GM18505 (cell line): ENCODE measurements at regions not wholly inside any gene's neighbourhood (a gene's known extent, or its start where the extent isn't known, plus 50 kb on each side); places are given as distances from the start of the nearest gene placed in this dataset.
A peak's percentile ranks its signal among the peaks of the same experiment; 100 is the strongest.

Experiments used
- ATAC-seq: cut with Tn5 transposase; IDR thresholded peaks from one replicate; pipeline ENCODE4 v1.9.1; 2021; ENCODE audit not compliant: unreplicated experiment
- POLR2A ChIP-seq: IDR thresholded peaks from 4 replicates; pipeline ENCODE4 v1.6.1; 2011; ENCODE audit warnings: borderline replicate concordance; ENCODE audit not compliant: insufficient read depth, insufficient read length; ENCODE audit errors: extremely low read depth

DNA sequence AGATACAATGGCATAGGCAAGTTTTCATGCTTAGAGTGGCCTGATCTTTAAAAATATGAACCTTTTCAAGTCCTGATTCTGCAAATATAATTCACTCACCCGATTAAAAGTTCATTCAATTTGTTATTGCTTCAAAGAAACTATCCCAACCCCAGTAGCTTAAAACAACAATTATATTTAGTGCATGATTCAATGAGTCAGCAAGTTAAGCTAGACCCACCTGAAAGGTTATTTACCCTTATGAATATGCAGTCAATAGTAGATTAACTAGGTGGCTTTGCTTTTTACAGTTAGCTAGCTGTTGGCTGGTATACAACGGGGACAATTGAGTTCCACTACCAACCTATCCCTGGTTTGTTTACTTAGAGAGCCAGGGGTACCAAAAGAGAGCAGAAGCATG lies 95.6 kb upstream of the ANKEF1 start:
- no peak for ATAC-seq
- no peak for TF ChIP-seq POLR2A

DNA sequence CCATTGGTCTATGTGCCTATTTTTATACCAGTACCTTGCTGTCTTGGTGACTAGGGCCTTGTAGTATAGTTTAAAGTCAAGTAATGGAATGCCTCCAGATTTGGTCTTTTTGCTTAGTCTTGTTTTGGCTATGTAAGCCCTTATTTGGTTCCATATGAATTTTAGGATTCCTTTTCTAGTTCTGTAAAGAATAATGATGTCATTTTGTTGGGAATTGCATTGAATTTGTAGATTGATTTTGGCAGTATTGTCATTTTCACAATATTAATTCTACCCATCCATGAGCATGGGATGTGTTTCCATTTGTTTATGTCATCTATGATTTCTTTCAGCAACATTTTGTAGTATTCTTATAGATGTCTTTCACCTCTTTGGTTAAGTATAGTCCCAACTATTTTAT lies 96.4 kb upstream of the PAK5 start:
- no peak for TF ChIP-seq POLR2A
- no peak for ATAC-seq

DNA sequence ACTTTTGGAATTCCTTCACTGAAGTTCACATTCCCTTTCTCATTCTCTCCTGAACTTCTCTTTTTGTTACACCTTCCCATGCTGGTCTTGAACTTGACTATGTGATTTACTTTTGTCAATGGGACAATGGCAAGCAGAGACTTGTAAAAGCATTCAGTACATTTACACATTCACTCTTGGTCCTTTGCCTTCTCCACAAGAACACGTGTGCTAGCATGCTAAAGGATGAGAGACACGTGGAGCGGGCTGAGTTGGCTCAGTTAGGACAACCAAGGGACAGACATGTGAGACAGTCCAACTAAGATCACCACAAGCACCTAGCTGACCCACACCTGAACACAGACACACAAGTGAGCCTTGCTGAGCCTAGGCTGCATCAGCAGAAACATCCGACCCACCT lies 91.3 kb upstream of the PAK5 start:
- TF ChIP-seq POLR2A, result no peak
- no peak for ATAC-seq

DNA sequence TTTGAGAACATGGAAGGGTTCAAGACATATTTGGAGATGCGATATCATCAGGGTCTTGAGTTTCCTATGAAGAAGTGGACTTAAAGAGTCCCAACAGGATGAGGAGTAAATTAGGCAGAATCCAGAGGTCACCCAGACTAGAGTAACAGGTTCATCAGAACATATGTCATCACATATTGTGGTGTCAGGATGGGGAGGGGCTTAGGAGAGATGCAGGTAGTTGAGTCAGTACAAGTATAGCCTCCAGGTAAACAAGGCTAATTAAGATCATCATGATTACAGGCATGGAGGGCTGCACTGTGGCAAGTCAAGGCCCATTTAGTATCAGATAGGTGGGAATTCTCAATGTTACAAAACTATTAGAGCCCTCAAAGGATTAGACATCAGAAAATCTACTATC lies 90.1 kb upstream of the PAK5 start:
- no peak for ATAC-seq
- TF ChIP-seq POLR2A, result no peak

DNA sequence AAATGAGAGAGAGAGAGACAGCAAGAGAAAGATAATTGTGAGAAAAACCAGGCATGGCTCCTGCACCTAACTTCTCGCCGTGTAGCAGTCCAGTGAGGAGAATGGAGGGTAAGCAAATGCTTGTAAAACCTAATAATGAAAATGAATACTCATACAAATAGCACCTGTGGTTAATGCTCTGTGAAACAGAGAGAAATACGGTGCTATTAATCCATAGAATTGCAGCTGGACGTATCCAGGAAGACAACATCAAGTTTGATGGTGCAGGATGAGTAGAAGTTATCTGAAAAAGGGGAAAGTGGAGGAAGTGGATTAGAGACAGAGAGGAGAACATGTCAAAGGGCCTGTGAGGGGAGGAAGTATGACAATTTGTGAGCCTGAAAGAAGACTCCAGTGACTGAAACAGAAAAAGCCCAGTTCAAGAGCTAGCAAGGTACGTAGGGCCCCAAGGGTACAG lies 89.4 kb upstream of the PAK5 start:
- ATAC-seq, result peak; percentile 81

DNA sequence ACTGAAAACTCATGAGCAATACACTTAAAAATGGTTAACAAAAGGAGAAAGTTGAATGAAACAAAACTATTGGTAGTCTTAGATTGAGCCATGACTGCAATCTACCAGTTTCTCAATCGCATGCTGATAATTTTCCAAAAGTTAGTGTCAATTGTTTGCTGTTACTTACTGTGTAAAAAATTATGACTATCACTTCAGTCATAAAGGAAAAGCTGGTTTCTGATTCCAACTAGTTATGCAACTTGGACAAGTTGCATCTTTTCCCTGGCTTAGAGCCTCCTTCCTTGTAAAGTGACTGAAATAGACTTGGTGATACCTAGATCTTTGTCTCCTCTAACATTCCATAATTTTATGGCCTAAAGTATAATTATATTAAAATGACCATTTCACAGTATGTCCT lies 88.3 kb upstream of the PAK5 start:
- no peak for TF ChIP-seq POLR2A
- ATAC-seq, result no peak

More for the DNA sequence above, 89.4 kb upstream of the PAK5 start:
- no peak for TF ChIP-seq POLR2A

DNA sequence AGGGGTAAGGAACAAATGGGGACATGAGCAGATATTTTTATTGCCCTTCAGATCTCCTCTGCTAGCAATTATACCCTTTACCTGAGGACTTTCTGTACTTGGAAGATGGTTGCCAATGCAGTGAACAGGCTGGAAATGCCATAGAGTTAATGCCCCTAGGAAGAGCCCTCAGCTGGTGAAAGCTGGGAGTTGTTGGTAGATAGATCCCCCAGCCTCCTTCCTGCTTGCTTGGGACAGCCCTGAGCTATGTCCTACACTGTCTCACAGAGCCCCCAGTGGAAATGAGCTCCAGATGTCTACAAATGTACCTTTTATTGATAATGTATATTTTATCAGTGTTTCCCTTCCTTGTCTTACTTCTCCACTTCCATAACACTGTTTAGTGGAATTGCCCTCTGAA lies 87.6 kb upstream of the PAK5 start:
- TF ChIP-seq POLR2A, result no peak
- no peak for ATAC-seq

DNA sequence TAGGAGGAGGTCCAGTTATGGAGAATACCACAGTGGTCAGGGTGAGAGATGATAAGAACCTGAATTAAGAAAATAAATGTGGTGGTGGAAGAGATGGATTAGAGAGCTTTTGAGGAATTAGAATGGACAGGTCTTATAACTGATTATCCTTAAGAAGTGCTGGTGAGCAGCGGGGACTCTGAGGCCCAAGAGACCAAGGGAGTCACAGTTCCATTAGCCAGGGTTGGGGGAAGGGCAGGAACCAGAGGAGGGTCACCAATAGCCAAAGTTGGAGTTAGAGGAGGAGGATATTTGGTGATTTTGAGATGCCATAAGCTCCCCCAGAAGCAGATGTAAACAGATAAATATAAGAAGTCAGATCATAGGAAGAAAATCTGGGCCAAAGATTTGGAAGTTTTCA lies 87.1 kb upstream of the PAK5 start:
- no peak for ATAC-seq

DNA sequence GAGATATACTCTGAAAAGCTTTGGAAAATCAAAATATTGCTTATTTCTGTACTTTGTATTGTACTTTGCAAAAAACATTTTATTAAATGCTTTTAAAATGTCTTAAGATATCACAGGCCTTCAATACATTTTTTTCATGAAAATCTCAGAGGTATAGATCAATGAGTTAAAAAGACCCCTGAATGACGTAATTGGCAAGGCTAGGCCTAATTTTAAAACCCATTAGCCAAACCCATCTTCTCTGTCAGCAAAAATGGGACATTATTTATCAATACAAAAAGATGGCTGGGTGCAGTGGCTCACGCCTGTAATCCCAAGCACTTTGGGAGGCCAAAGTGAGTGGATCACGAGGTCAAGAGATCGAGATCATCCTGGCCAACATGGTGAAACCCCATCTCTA lies 84.8 kb upstream of the PAK5 start:
- ATAC-seq, result no peak
- TF ChIP-seq POLR2A, result no peak

More for the DNA sequence above, 87.1 kb upstream of the PAK5 start:
- TF ChIP-seq POLR2A, result no peak

DNA sequence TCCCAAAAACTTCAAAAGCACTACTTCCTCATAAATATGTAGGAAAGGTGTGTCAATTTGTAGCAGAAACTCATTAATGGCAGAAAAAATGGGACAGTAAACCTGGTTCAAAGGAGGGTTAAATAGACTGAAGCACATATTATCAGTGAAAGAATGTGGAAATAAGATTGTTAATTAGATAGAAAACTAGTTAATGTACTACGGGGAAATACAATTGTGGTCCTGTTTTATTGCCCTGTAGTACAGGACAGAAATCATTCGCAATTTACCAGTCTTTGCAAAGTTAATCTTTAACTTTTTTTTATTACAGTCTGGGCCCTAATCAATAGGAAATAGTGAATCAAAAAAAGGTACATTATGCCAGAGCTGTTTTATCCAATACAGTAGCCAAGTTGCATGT lies 82.0 kb upstream of the PAK5 start:
- TF ChIP-seq POLR2A, result no peak
- ATAC-seq, result no peak

DNA sequence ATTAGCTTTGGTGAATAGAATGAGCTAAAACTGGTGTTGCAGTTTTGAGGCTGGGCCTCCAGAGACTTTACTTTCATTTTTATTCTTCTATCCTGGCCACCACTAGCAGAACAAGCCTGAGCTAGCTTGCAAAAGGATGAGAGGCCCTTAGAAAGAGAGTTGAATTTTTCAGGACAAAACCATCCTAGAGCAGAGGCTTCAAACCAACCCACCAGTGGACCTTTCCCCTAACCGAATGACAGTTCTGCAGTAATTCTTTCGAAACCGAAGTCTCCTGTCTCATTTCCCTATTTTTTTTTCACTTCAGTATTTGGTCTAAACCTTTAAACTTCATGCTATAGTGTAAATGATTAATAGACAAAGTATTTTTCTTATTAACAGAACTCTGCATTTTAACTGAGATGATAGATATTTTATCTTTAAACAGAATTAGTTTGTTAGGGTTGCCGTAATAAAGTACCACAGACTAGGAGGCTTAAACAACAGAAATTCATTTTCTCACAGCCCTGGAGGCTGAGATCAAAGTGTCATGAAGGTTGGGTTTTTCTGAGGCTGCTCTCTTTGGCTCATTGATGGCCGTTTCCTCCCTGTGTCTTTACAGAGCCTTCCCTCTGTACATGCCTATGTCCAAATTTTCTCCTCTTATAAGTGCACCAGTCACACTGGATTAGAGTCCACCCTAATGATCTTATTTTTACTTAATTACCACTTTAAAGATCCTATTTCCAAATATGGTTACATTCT lies 80.6 kb upstream of the PAK5 start:
- ATAC-seq, result peak; percentile 92
- TF ChIP-seq POLR2A, result no peak

DNA sequence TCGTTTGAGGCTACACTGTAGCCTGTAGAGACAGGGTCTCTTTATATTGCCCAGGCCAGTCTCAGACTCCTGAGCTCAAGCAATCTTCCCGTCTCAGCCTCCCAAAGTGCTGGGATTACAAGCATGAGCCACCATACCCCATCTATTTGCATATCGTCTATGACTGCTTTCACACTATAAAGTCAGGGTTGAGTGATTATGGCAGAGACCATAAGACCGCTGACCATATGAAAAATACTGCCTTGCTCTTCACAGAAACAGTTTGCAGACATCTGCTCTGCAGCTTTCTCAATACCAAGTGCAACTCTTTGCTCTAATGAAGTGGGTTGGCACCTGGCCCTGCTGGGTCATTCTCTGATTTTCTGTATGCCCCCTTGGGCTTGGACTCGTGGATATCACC lies 79.5 kb upstream of the PAK5 start:
- no peak for ATAC-seq
- no peak for TF ChIP-seq POLR2A

DNA sequence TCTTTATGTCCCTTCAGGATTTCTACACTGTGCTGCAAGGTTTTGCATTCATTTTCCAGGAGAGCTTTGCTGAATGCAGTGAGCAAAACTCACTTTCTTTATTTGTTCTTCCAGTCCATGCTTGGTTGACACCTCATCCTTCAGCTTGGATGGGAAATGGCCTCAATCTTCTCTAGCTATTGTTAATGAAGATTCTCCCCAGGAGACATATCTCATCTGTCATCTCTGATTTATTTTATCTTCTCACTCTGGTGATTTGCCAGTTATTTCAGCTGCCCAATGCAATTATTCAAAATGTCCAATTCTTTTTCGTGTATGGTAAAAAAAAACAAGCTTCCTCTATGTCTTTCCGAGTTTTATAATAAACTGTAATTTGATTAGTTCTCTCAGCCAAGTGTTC lies 77.9 kb upstream of the PAK5 start:
- no peak for TF ChIP-seq POLR2A
- no peak for ATAC-seq

DNA sequence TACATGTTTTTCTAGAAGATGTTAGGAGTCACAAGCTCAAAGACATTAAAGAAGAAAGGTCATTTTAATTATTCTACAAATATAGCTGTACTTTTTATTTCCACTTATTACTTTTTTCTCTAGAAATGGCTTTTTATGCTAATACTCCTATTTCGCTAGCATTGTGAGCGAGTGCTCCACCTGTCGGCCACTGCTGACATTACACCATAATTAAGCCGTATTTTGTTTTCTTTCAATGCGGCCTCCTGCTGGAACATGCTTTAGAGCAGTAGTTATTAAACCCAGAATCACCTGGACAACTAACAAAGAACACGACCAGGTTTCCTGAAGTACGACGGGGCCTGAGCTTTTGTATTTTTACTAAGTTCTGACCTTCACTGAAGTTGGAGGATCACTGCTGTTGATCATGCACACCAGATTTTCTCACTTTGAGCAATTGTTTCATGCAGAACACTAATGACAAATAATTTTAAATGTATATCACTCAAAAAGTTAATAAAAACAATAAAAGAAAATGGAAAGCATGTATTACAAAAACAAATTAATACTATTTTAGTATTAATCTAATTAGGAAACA lies 74.1 kb upstream of the PAK5 start:
- peak; percentile 58 for ATAC-seq
- no peak for TF ChIP-seq POLR2A

DNA sequence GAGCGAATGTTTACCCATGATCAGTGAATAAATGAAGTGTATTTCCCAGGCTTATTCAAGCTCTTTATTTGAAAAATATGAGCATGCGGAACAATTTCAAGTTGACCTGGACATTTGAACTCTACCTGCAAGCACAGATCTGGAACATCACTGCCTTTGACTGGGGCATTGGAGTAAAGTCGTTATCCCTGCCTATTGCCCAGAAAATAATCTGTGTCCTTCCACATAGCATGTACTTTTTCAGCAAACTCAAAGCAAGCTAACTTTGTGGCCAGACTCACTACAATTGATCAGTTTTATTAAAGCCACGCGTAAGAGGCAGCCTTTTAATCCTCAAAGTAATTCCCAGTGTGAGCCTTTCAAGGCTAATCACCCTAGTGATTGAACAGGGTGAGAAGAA lies 73.4 kb upstream of the PAK5 start:
- no peak for ATAC-seq
- no peak for TF ChIP-seq POLR2A

DNA sequence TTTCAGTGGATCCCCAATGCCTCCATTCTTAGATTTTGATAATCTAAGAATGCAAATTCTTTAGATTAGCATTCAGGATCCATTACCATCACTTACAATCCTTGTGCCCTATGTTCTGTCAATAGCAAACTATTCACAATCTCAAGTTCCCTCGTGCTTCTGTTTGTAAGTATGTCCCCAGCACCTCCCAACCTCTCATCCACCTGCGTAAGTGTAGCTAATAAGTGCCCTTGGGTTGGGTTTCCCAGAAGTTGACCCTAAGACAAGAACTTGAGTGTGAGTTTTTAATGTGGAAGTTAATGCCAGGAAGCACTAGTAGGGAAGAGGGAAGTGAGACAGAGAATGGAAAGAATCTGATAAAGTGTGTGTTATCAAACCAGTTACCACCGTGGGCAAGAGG lies 72.6 kb upstream of the PAK5 start:
- no peak for TF ChIP-seq POLR2A
- ATAC-seq, result no peak

DNA sequence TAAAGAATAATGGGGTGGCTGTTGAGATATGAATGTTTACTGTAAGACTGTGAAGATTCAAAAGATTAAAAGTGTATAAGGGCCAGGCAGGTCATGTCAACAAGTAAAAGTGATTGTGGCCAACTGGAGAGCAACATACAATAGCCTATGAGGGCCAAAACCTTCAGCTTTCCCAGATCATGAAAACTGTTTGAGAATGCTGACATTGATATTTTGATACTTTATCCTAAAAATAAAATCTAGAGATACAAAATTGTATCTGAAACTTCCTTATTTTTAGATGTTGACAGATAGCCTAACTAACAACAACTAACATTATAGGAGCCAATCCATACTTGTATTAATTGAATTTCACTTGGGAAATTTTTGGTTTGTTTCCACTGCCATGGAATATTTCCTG lies 70.3 kb upstream of the PAK5 start:
- no peak for ATAC-seq
- TF ChIP-seq POLR2A, result no peak
